ENCODE measurements at regions not wholly inside any gene's neighbourhood (a gene's known extent, or its start where the extent isn't known, plus 50 kb on each side); places are given as distances from the start of the nearest gene placed in this dataset.

DNA sequence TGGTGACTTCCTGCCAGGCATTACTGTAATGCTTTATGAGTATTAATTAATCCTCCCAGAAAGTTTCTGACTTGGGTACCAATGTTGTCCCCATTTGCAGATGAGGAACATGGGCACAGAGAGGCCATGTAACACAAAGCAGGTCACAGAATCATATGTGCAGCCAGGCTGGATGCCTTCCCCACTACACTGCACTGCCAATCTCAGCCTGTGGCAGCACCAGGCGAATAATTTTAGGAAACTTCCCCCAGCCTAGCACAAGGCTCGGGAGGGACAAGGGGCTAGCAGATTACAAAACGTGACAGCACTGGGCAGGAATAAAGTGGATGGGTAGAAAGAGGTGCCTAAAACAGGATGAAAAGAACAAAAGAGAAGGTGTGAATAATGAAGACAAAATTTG lies 331.7 kb upstream of the PROX1 start:
- H3K4me3 ChIP-seq: no peak overlapping the region

DNA sequence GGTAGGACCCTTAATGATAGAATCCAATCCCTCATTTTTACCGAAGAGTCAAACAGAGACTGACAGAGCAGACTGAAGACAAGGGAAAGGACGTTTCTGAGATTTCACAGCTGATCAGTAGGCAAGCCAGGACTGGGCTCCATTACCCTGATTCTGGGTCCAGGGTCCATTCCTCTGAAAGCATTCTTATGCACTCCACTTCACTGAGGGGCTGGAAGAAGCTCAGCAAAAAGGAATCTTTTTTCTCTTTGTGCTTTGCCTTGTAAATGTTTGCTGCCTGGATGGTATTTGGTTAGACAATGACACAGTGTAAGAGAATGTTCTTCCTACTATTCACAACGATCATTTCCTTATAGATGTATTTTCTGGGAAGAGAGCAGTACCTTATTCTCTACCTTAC lies 331.3 kb upstream of the PROX1 start:
- Histone ChIP-seq H3K4me1 (no peaks in the 10 kb centered on the region), H3K9me3 (no peaks in the 10 kb centered on the region), H3K27me3 (ENCODE audit: low read depth) (peaks cover 5% of the 10 kb centered on the region), H3K4me3 (no peak overlapping the region), H3K36me3 (no peaks in the 10 kb centered on the region), H3K27ac (no peak overlapping the region)
- TF ChIP-seq, protein P1, sequence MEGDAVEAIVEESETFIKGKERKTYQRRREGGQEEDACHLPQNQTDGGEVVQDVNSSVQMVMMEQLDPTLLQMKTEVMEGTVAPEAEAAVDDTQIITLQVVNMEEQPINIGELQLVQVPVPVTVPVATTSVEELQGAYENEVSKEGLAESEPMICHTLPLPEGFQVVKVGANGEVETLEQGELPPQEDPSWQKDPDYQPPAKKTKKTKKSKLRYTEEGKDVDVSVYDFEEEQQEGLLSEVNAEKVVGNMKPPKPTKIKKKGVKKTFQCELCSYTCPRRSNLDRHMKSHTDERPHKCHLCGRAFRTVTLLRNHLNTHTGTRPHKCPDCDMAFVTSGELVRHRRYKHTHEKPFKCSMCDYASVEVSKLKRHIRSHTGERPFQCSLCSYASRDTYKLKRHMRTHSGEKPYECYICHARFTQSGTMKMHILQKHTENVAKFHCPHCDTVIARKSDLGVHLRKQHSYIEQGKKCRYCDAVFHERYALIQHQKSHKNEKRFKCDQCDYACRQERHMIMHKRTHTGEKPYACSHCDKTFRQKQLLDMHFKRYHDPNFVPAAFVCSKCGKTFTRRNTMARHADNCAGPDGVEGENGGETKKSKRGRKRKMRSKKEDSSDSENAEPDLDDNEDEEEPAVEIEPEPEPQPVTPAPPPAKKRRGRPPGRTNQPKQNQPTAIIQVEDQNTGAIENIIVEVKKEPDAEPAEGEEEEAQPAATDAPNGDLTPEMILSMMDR (IDR thresholded peaks at IDR 0.05): no peak
- DNase-seq (no peak), ATAC-seq (no peak)
- intact Hi-C loops (cut with DNase I): no loop called here

More for the DNA sequence above, 331.7 kb upstream of the PROX1 start:
- Histone ChIP-seq H3K36me3 (no peaks in the 10 kb centered on the region), H3K9me3 (no peaks in the 10 kb centered on the region), H3K27me3 (ENCODE audit: low read depth) (peaks cover 5% of the 10 kb centered on the region), H3K4me1 (no peaks in the 10 kb centered on the region), H3K27ac (no peak overlapping the region)
- TF ChIP-seq, protein P1 (IDR thresholded peaks at IDR 0.05): no peak
- intact Hi-C loops (cut with DNase I): no loop called here
- DNase-seq: no peak
- ATAC-seq: no peak

DNA sequence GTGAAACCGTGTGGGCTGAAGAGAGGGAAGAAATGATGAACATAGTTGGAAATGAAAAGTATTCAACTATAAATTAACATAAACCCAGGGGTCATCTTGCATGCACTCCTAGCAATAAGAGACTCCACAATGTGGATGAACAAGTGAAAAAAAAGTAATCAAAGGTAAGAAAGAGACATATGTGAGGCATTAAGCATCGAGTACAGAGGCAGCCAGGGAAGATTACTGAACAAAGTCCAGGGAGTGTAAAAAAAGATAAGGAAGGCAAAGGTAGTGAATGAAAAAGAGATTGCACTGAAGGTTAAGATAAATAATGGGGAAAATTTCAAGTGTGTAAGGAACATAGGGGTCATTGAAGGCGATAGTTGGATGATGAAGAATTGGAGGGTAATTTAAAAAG lies 330.8 kb upstream of the PROX1 start:
- H3K36me3 ChIP-seq: no peaks in the 10 kb centered on the region
- H3K9me3 ChIP-seq: no peaks in the 10 kb centered on the region
- H3K4me1 ChIP-seq: no peaks in the 10 kb centered on the region
- ATAC-seq (no peak), DNase-seq (no peak)
- H3K27me3 ChIP-seq (ENCODE audit: low read depth): peaks cover 5% of the 10 kb centered on the region
- no peak overlapping the region for H3K27ac ChIP-seq
- intact Hi-C loops (cut with DNase I): no loop called here
- H3K4me3 ChIP-seq: no peak overlapping the region
- TF ChIP-seq, protein P1 (IDR thresholded peaks at IDR 0.05): no peak

GRCh38 chr1:213657879-213658278 lies 329.9 kb upstream of the PROX1 start:
- no peak for ATAC-seq
- intact Hi-C loops (cut with DNase I): no loop called here

DNA sequence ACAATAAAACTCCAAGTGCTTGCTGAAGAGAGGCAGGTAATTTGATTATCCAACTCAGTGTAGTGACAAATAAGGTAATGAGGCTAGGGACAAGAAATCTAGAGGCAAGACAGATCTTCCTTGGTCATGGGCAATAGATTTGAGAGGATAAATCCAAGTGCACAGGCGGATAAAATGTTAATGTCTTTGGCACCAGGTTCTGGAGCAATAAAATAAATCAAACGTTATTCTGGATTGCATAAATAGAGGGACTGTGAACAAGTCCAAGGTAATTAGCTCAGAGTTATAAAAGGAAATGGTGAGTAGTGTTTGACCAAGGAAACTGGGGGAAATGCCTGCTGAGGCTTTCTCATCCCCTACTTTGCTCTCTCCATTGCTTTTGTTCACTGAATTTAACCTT lies 329.3 kb upstream of the PROX1 start:
- Histone ChIP-seq H3K4me1 (no peaks in the 10 kb centered on the region), H3K27me3 (ENCODE audit: low read depth) (peaks cover 5% of the 10 kb centered on the region), H3K9me3 (no peaks in the 10 kb centered on the region), H3K27ac (no peak overlapping the region), H3K4me3 (no peak overlapping the region), H3K36me3 (no peaks in the 10 kb centered on the region)
- ATAC-seq: no peak
- intact Hi-C loops (cut with DNase I): no loop called here
- no peak for DNase-seq
- TF ChIP-seq, protein P1 (IDR thresholded peaks at IDR 0.05): no peak

More at GRCh38 chr1:213657879-213658278, 329.9 kb upstream of the PROX1 start:
- TF ChIP-seq, protein P1 (IDR thresholded peaks at IDR 0.05): no peak
- H3K4me1 ChIP-seq: no peaks in the 10 kb centered on the region
- peaks cover 5% of the 10 kb centered on the region for H3K27me3 ChIP-seq (ENCODE audit: low read depth)
- H3K9me3 ChIP-seq: no peaks in the 10 kb centered on the region
- H3K36me3 ChIP-seq: no peaks in the 10 kb centered on the region
- no peak for DNase-seq
- H3K4me3 ChIP-seq: no peak overlapping the region
- no peak overlapping the region for H3K27ac ChIP-seq

All from lower lobe of right lung (tissue), 2 donors.